ENCODE measurements at regions not wholly inside any gene's neighbourhood (a gene's known extent, or its start where the extent isn't known, plus 50 kb on each side); places are given as distances from the start of the nearest gene placed in this dataset.

- TF ChIP-seq CTCF (IDR thresholded peaks at IDR 0.05) (no peak), ZFX (IDR thresholded peaks at IDR 0.05; ENCODE audit: borderline replicate concordance) (no peak)
These were observed 58.7 kb upstream of the GADD45A start for GRCh38 chr1:67626090-67626860.
